HT1080 (cell line): ENCODE measurements at regions not wholly inside any gene's neighbourhood (a gene's known extent, or its start where the extent isn't known, plus 50 kb on each side); places are given as distances from the start of the nearest gene placed in this dataset.
A peak's percentile ranks its signal among the peaks of the same experiment; 100 is the strongest.

Experiments used
- DNase-seq: peaks from one replicate; pipeline ENCODE4 v3.0.0-alpha.2; 2015; ENCODE audit warnings: low read depth

DNA sequence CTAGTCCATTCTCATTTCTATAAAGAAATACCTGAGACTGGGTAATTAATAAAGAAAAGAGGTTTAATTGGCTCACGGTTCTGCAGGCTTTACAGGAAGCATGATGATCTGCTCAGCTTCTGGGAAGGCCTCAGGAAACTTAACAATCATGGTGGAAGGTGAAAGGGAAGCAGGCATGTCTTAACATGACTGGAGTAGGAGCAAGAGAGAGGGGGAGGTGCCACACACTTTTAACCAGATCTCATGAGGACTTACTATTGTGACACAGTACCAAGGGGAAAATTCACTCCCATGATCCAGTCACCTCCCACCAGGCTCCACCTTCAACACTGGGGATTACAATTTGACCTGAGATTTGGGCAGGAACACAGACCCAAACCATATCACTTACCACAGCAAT lies 310.1 kb downstream of the SH3GL2 start:
- peak; percentile 5 for DNase-seq

DNA sequence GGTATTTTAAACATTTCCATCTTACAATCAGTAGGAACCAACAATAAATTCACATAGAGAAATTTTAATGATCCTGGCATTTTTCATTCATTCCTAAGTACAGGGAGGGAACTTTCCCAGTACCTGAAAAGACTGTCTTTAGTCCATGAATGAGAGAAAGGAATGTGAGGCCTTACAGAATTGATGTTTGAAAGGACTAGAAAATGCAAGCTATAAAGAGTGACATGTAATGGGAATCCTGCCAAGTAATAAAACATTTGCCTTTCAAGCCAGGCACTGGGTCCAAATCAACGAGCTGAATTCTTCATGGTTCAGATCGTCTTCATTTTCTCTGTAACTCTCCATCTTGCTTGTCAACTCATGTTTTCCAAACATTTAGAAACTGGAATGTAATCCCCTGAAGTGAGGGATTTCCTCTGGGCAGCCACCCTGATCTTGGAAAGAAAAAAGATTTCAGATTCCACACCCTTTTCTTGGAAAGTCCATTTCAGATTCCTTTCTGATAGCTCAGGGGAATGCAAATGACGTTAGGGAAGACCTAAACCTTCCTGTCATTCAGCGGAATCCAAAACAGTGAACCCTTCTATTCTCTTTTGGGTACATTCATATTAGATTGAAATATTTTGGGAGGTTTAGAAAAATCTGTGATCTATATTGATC lies 315.8 kb downstream of the SH3GL2 start:
- DNase-seq: no peak

DNA sequence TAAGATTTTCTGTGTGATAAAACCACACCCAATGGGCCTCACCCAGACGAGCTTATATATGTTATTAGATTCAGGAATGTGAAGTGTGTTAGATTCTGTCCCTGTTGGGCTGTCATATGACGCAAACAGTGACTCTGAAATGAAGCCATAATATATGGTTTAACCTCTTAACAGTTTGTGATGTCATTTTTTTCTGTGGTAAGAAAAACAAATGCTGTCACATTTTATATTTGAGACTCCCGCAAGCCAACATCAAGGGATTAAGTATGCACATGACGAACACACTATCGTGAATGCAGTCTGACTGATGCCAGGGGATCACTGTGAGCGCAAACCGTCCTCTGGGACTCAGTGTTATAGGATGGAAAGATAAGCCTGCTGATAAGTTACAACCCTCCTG lies 321.7 kb downstream of the SH3GL2 start:
- no peak for DNase-seq

DNA sequence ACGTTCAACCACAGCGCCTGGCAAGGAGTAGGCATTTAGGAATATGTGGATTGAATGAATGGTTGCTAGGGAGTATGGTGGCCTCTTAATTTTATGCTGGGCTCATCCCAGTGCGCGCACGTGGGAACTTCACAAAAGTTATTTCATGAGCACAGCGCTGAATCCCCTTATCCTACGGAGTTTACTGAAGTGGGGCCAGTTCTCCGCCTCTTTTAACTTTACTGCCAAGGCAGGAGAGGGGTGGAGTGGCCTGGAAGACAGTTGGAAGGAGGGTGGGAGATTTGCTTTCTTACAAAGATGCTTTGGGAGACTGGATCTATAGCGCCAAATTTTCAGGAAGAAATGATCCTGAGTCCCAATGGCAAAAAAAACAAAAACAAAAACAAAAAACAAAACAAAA lies 326.5 kb downstream of the SH3GL2 start:
- DNase-seq: no peak

DNA sequence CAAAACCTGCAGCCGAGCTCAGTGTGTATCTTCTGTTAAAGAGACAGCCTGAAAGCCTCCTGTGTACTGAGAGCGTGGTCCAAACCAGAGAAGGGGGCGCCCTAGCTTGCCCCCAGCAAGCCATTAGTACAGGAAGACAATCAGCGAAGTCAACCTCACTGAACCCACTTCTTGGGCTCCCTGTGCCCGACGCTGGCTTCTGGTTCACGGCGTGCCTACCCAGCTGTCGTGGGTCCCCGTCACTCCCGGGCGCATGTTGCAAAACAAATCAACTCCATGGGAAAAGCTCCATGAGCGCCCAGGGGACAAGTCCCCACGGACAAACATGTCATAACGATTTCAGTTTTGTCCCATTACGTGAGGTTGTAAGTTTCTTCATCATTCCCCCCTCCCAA lies 326.9 kb downstream of the SH3GL2 start:
- no peak for DNase-seq

DNA sequence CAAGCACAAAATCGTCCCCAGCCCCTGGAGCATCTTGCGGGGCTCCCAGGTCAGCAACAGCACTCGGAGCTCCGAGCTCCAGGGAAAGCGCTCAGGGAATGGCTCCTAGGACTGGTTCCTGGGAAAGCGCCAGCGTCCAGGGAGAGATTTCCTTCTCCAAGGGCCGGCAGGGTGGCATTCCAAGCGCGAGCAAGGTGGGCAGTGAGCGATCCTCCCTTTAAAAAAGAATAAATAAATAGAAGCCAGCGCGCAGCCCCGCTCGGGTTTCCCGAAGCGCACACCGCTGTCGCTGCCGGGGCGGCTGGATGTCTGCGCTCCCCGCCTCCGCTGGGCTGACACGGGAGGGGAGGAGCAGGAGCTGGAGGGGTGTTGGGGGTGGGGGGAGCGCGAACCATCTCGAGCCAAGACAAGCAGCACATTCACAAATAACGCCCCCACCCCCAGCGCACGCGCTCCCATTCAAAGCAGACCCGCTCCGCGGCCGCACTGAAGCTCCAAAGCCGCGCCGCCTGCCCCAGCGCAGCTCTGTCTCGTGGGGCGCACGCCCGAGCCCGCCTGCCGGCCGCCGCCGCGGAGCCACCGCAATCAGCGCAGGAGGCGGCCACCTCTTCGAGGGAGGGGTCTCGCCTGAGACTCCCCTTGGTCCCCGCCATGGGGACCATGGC lies 327.4 kb downstream of the SH3GL2 start:
- DNase-seq: no peak

DNA sequence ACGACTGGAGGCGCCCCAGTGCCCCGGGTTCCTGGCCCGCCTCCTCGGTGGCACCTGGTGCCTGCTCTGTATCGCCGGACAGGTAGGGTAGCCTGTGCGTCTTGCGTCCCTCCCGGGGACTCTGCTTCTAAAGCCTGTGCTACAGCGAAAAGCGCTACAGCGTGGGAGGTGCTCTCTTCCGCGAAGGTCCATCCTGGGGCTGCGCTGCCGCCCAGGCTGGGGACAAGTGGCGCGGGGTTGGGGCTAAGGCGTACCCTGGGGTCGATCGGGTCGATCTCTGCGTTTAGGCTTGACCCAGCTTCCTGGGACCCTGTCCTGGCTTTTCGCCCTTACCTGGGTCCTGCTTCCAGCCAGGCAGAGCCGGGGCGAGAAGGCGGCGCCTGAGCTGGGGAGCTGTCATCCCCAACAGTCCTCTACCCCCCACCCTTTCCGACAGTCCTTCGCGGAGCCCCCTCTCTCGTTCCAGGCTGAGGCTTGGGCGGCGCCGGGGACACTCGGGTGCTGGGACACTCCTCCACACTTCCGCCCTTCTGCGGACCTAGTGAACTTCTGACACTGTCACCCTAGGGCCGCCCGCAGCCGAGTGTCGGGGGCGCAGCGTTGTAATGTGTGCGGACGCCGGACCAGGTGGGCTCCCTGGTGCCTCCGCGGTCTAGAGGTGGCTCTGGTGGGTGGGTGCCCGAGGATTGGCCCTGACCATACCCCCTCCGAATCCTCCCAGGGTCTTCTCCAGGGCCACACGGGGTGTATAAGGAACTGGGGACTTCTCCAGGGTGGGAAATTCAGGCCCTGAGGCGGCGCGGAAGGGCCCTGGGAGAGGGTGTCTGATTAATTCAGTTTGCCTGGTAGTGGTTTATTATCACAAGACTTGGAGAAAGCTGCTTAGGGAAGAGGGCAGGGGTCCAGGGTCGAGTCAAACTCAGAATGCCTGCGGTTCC lies 328.2 kb downstream of the SH3GL2 start:
- DNase-seq: no peak

DNA sequence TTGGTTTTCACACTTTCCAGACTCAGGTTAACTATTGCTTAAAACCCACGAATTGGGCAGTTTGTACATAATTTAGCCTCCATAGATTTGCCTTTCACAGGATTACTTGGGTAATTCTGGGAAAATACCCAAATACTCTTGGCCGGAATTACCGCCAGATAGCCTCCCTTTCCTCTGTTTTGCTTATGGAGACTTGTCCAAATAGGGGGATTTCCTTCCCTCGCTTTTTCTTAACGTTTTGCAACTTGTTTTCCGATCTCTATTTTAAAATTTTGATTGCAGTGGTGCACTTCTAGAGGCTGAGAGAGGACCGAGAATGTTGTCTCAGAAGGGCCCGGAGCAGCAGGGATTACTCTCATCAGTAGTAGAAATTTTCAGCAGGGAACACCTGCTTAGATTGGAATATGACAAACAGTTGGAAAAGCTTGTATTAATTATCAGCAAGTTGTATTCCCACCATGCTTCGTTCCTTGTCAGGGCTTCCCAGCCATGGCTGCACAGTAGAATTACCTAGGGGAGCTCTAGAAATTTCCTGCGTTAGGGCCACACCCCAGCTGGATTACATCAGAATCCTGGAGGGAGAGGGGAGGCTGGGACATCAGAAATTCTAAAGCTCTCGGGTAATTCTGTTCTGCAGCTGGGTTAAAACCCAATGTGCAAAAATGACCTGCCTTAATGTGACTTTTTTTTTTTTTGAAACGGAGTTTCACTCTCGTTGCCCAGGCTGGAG lies 329.1 kb downstream of the SH3GL2 start:
- no peak for DNase-seq

DNA sequence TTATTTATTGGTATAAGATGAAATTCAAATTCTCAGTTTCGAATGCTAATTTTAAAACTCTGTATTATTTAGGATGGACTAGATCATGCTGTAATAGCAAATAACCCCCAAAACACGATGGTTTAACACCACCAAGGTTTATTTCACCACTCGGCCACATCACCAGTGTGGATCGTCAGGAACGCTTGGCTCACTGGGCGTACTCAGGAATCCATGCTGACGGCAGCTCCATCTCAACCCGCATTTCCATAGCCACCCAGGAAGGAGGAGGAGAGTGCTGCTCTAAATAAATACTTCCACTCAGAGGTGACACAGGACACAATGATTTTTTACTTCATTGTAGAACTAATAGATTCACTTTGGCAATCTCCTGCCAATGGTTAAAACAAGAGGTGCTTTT lies 347.4 kb downstream of the SH3GL2 start:
- peak; percentile 7 for DNase-seq

DNA sequence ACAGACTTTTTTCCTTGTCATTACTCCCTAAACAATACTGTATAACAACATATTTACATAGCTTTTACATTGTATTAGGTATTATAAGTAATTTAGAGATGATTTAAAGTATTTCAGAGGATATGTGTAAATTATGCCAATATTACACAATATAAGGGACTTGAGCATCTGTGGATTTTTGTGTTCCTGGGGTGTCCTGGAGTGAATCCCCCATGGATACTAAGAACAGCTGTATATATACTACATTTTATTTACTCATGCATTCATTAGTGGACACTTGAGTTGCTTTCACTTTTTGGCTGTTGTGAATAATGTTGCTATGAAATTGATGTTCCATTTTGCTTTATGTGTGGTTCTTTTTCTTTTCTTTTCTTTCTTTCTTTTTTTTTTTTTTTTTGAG lies 348.8 kb downstream of the SH3GL2 start:
- DNase-seq: no peak

DNA sequence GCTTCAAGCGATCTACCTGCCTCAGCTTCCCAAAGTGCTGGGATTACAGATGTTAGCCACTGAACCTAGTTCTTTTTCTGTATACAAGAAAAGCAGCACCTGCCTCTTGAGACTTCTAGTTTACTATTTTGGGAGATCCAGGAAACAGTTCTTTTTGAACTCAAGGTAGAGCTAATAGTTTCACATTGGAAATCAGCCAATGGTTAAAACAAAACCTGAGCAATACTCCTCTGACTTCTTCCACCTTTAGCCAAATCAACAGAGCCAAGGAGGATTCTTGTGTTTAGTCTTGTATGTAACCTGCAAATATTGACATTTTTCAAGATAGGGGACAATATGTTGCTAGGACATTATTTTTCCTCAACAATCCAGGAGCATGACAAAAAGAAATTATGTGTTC lies 349.4 kb downstream of the SH3GL2 start:
- no peak for DNase-seq

DNA sequence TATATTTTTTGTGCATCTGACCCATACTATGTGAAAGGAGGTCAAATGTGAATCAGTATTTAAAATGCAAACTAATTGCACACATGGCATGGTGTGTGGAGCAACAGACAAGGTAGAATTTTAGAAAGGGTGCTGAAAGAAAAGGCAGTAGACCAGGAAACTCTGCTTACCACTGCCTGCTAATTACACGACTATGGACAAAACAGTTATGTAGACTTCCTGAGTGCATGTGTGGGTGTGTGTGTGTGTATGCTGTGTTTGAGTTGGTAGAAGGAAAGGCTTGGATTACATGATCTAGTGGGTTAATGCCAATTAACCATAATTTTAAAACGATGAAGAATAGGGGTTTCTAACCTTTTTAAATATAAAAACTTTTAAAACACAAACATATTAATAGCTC lies 349.9 kb downstream of the SH3GL2 start:
- DNase-seq: no peak

DNA sequence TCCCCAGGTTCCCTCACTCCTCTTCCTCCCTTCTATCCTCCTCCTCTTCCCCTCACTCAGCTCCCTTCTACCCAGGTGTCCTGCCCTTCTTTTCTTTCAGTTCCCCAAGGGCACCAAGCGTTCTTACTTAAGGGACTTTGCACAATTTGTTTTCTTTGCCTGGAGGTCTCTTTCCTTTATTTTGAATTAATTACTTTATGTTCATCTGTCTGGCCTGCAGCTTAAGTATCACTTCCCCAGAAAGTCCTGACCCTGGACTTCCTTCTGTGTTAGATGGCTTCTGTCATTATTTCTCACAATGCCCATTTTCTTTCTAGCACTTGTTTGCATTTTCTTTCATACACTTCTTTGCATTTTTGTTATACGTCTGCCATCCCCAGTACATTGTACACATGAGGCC lies 350.6 kb downstream of the SH3GL2 start:
- DNase-seq: no peak

DNA sequence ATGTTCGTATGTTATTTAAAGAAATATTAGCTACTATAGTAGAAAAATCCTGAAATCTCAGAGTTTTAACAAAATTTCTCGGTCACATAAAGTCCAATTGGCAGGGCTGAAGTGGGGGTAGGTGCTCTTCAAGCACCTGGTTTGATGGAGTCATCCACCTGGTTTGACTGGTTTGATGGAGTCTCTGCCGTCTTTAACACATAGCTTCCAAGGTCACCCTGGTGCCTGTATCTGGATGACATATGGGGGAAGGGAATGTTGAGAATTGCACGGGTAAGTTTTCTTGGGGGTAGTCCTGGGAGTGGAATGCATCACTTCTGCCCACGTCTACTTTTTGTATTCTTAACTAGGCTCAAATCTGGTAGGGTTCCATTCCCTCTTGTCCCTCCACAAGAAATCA lies 351.2 kb downstream of the SH3GL2 start:
- DNase-seq: no peak

DNA sequence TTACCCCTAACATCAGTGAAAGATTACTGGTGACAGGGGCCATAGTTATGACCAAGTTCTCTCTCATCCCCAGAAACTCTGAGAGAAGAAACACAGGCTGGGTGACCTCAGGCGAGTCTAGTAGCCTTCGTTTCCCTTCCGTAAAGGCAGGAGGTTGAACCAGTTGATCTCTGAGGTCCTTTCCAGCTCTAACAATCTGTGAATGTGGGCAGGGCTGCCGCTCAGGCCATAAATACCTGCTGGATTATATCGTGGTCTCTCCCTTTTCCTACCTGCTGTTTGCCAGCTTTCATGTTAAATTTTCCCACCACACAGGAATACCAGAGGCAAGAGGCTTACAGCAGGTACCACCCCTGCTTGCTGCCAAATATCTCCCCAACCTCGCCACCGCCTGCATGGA lies 357.5 kb downstream of the SH3GL2 start:
- DNase-seq: no peak

DNA sequence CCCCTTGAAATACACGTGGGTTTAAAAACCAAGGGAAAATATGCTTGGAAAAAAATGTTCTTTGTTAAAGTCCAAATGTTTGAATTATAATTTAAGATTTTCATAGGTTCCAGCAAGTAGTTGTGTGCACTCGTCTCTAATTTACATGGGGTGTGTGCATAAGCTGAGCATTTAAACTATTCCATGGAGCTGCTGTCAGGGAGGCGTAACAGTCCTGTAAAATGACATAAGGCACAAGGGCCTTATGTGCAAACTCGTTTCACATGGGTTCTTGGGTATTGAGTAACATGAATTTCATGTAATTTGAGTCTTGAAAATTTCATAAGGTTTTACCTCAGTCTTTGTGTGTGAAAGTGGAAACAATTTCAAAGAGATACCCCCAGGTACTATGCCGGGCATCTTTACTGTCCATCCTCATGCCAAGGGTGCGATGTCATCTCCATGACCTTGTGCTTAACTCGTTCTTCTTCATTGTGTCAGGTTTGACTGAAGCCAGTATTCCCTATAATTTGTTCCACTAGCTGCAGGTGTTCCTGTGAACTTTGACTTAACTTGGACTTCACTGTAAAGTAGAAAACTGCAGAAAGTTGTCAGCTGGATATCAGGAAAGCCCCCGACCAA lies 359.3 kb downstream of the SH3GL2 start:
- DNase-seq: no peak

DNA sequence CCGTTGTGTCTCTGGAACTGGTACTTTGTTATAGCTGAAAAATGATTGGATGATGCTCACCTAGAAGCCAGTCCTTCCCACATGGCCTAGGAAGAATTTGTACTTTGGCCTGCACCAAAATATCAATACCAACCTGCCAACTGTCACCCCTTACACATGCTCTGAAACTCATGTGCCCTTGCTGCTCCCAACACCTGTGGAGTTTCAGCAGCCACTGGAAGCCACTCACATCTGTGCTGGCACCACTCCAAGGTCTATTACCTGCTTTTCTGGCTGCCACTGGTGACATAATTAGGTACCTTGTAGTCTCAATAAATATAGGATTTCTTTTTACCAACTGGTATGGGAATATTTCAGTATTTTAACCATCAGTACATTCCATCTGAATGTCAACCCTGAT lies 363.6 kb downstream of the SH3GL2 start:
- DNase-seq: no peak

DNA sequence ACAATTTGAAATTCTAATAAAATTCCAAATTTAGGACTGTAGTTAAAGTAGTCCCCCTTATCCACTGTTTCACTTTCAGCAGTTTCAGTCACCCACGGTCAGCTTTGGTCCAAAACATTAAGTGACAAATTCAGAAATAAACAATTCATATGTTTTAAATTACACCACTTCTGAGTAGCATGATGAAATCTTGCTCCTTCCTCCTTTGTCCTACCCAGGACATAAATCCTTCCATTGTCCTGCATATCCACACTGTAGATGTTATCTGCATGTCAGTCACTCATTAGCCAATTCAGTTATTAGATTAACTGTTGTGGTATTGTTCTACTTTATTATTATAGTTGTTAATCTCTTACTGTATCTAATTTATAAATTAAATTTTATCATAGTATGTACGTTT lies 376.5 kb downstream of the SH3GL2 start:
- no peak for DNase-seq

DNA sequence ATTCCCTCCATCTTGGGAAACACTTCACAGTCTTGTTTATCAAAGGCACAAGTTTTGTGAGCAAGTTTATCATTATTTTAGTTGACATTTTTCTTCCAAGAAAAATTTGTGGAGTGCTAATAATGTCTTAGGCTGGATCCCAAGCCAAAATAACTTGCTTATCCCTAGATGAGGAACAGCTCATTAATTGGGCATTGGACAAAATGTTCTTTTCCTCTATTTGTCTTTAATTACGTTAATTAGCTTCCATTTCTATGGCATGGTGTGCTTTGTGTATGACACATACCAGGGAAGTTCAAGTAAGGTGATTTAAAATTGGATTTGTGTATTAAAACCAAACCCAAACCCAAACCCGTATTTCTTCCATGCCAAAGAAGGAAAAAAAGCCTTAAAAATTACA lies 379.5 kb downstream of the SH3GL2 start:
- no peak for DNase-seq

DNA sequence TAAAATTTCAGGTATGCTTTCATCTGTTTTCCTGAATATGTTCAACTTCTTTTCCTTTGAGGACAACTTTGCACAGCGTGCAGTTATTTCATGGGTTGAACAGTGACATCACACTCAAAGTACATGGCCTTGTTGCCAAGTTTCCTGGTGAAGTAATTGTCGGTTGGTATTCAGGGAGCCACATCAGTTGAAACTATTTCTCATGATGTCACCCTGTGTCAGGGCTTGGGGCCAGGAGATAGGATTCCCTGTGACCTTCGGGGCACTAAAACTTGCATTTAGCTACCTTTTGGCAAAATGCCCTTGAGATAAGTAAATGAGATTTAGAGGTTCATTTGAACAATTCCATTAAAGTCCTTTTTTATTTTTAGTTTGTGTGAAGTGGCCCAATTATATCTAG lies 383.9 kb downstream of the SH3GL2 start:
- DNase-seq: no peak

DNA sequence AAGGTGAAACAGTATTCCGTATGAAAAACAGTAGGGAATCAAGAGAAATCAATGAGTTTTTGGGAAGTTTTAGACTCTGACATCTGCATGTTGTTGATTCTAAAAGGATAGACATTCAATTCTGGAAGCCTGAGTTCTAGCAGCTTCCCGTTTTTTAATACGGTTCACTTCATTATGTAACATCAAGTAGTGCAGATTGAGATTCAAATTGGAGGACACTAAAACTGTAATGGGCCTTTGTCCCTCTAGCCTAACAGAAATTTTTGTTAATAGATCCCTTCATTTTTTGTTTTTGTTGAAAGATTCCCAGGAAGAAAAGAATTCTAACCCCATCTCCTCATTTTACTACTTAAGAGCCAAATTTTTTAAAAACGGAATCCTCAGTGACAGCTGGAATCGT lies 384.6 kb downstream of the SH3GL2 start:
- DNase-seq: no peak
